HEK293 (cell line): ENCODE measurements at regions not wholly inside any gene's neighbourhood (a gene's known extent, or its start where the extent isn't known, plus 50 kb on each side); places are given as distances from the start of the nearest gene placed in this dataset.

Experiments
- CTCF ChIA-PET: fragments of 350-600 bp; formaldehyde crosslinking; extraction: SDS; loops from one replicate; lab custom pipeline; 2021; ENCODE audit warnings: antibody characterized with exemption; lab: Yijun Ruan, JAX
- POLR2A ChIA-PET: fragments of 300-600 bp; formaldehyde crosslinking; extraction: SDS; loops from one replicate; lab custom pipeline; 2020; ENCODE audit warnings: antibody characterized with exemption, inconsistent platforms; lab: Yijun Ruan, JAX
- H3K27ac ChIP-seq: fragments of 200-500 bp; sonication (Bioruptor generic); 2 replicates; pipeline ENCODE4 v1.5.1; 2014; ENCODE audit warnings: low read depth, low read length, control low read depth, inconsistent platforms; ENCODE audit errors: extremely low read depth
- H3K36me3 ChIP-seq, 2 experiments: fragments of 200-500 bp in 1 of 2; sonication (Bioruptor generic) in 1 of 2; 1 replicate in 1 of 2; 2 replicates in 1 of 2; pipeline ENCODE4 v1.5.1; 2014 to 2017; ENCODE audit warnings: inconsistent platforms in 2 of 2, low read length in 2 of 2; ENCODE audit not compliant: control insufficient read depth in 2 of 2, insufficient read depth in 1 of 2
- H3K4me1 ChIP-seq: fragments of 200-500 bp; sonication (Bioruptor generic); 2 replicates; pipeline ENCODE4 v1.5.1; 2014; ENCODE audit warnings: mild to moderate bottlenecking, low read length, inconsistent platforms; ENCODE audit not compliant: control insufficient read depth, insufficient read depth
- H3K4me3 ChIP-seq: 2 replicates; pipeline ENCODE4 v1.5.1; 2011; ENCODE audit warnings: low read depth, mild to moderate bottlenecking, control low read depth, low read length, moderate library complexity
- H3K9me3 ChIP-seq: fragments of 200-500 bp; sonication (Bioruptor generic); 2 replicates; pipeline ENCODE4 v1.5.1; 2014; ENCODE audit warnings: low read depth, low read length, inconsistent platforms; ENCODE audit not compliant: control insufficient read depth, insufficient read depth
- GLI4 ChIP-seq: fragments of 450-650 bp; formaldehyde crosslinking; IDR thresholded peaks from 2 replicates; pipeline ENCODE4 v1.5.1; 2016; ENCODE audit warnings: missing biosample characterization, missing genetic modification characterization
- MYNN ChIP-seq: fragments of 450-650 bp; formaldehyde crosslinking; IDR thresholded peaks from 2 replicates; pipeline ENCODE4 v1.5.1; 2016; ENCODE audit warnings: missing biosample characterization, missing genetic modification characterization, borderline replicate concordance
- REPIN1 ChIP-seq: fragments of 450-650 bp; formaldehyde crosslinking; IDR thresholded peaks from 2 replicates; pipeline ENCODE4 v1.5.1; 2017; ENCODE audit warnings: missing biosample characterization, missing genetic modification characterization, low read depth
- SP2 ChIP-seq: fragments of 450-650 bp; formaldehyde crosslinking; IDR thresholded peaks from 2 replicates; pipeline ENCODE4 v1.5.1; 2016; ENCODE audit warnings: missing biosample characterization, missing genetic modification characterization
- ZBTB8A ChIP-seq: fragments of 450-650 bp; formaldehyde crosslinking; IDR thresholded peaks from 2 replicates; pipeline ENCODE4 v1.5.1; 2016; ENCODE audit warnings: missing biosample characterization, missing genetic modification characterization
- ZFP41 ChIP-seq: fragments of 450-650 bp; formaldehyde crosslinking; IDR thresholded peaks from 2 replicates; pipeline ENCODE4 v1.5.1; 2016; ENCODE audit warnings: missing biosample characterization, missing genetic modification characterization, borderline replicate concordance
- ZIC2 ChIP-seq: fragments of 450-650 bp; formaldehyde crosslinking; IDR thresholded peaks from 2 replicates; pipeline ENCODE4 v1.5.1; 2016; ENCODE audit warnings: missing biosample characterization, missing genetic modification characterization
- ZNF132 ChIP-seq: fragments of 450-650 bp; formaldehyde crosslinking; IDR thresholded peaks from 2 replicates; pipeline ENCODE4 v1.5.1; 2017; ENCODE audit warnings: missing biosample characterization, missing genetic modification characterization, borderline replicate concordance
- ZNF140 ChIP-seq: fragments of 450-650 bp; formaldehyde crosslinking; IDR thresholded peaks from 2 replicates; pipeline ENCODE4 v1.5.1; 2016; ENCODE audit warnings: missing biosample characterization, missing genetic modification characterization
- ZNF155 ChIP-seq: fragments of 450-650 bp; formaldehyde crosslinking; IDR thresholded peaks from 2 replicates; pipeline ENCODE4 v1.5.1; 2016; ENCODE audit warnings: missing biosample characterization, missing genetic modification characterization
- ZNF211 ChIP-seq: fragments of 450-650 bp; formaldehyde crosslinking; IDR thresholded peaks from 2 replicates; pipeline ENCODE4 v1.5.1; 2016; ENCODE audit warnings: low read depth, missing biosample characterization, missing genetic modification characterization
- ZNF350 ChIP-seq: fragments of 450-650 bp; formaldehyde crosslinking; IDR thresholded peaks from 2 replicates; pipeline ENCODE4 v1.5.0; 2017; ENCODE audit warnings: missing biosample characterization, mild to moderate bottlenecking, missing genetic modification characterization
- ZNF561 ChIP-seq: fragments of 450-650 bp; IDR thresholded peaks from 2 replicates; pipeline ENCODE4 v1.5.1; 2018; ENCODE audit warnings: missing biosample characterization, missing genetic modification characterization, borderline replicate concordance
- ZNF664 ChIP-seq: fragments of 450-650 bp; formaldehyde crosslinking; IDR thresholded peaks from 2 replicates; pipeline ENCODE4 v1.5.1; 2016; ENCODE audit warnings: missing biosample characterization, missing genetic modification characterization
- ZNF776 ChIP-seq: fragments of 450-650 bp; formaldehyde crosslinking; IDR thresholded peaks from 2 replicates; pipeline ENCODE4 v1.5.0; 2017; ENCODE audit warnings: missing biosample characterization, missing genetic modification characterization, borderline replicate concordance
- TF ChIP-seq, protein P1 (sequence below): fragments of 450-650 bp; formaldehyde crosslinking; conservative IDR thresholded peaks from 2 replicates; pipeline ENCODE4 v1.5.1; 2016; ENCODE audit warnings: low read depth, missing biosample characterization, missing genetic modification characterization
- TF ChIP-seq, protein P2 (sequence below): IDR thresholded peaks from 2 replicates; pipeline ENCODE4 v1.6.1; 2011; ENCODE audit warnings: mild to moderate bottlenecking, low read depth, low read length, borderline replicate concordance
- TF ChIP-seq, protein P3 (sequence below): fragments of 450-650 bp; formaldehyde crosslinking; IDR thresholded peaks from 2 replicates; pipeline ENCODE4 v1.5.1; 2016; ENCODE audit warnings: missing biosample characterization, missing genetic modification characterization, low read depth
- TF ChIP-seq, protein P4 (sequence below): fragments of 450-650 bp; formaldehyde crosslinking; IDR thresholded peaks from 2 replicates; pipeline ENCODE4 v1.5.1; 2016; ENCODE audit warnings: missing biosample characterization, missing genetic modification characterization

DNA sequence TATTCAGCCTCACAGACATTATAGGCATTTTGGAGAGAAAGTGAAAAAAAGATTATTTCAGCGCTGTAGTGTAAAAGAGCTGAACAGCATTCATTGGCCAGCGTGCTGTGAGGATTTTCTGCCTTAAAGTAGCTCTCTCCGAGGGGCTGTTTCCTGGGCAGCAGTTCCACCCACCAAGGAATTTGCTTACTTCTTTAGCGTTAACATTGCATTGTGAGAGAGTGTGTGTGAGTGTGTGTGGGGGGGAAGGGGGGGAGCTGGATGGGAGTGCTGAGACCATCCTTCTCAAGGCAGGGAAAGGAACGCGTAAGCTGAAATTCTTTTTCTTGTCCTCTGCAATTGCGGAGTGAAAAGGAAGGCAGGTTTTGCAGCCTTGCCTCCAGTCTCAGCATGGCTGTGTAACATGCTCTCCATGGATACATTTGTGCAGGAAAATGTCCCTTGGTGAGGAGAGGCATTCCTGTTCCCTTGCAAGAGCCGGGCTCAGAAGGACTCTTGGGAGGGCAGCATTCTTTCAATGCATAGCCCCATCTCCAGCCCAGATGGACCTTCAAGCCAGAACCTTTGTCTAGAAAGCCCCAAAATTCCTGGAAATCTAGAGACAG is 159.9 kb upstream of the NAV2 start (continued):
- TF ChIP-seq, protein P1, sequence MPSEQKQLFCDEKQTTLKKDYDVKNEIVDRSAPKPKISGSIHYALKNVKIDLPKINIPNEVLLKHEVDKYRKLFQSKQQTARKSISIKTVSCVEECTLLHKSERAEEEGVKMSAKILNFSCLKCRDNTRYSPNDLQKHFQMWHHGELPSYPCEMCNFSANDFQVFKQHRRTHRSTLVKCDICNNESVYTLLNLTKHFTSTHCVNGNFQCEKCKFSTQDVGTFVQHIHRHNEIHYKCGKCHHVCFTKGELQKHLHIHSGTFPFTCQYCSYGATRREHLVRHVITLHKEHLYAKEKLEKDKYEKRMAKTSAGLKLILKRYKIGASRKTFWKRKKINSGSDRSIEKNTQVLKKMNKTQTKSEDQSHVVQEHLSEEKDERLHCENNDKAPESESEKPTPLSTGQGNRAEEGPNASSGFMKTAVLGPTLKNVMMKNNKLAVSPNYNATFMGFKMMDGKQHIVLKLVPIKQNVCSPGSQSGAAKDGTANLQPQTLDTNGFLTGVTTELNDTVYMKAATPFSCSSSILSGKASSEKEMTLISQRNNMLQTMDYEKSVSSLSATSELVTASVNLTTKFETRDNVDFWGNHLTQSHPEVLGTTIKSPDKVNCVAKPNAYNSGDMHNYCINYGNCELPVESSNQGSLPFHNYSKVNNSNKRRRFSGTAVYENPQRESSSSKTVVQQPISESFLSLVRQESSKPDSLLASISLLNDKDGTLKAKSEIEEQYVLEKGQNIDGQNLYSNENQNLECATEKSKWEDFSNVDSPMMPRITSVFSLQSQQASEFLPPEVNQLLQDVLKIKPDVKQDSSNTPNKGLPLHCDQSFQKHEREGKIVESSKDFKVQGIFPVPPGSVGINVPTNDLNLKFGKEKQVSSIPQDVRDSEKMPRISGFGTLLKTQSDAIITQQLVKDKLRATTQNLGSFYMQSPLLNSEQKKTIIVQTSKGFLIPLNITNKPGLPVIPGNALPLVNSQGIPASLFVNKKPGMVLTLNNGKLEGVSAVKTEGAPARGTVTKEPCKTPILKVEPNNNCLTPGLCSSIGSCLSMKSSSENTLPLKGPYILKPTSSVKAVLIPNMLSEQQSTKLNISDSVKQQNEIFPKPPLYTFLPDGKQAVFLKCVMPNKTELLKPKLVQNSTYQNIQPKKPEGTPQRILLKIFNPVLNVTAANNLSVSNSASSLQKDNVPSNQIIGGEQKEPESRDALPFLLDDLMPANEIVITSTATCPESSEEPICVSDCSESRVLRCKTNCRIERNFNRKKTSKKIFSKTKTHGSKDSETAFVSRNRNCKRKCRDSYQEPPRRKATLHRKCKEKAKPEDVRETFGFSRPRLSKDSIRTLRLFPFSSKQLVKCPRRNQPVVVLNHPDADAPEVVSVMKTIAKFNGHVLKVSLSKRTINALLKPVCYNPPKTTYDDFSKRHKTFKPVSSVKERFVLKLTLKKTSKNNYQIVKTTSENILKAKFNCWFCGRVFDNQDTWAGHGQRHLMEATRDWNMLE (tag by site-specific recombination): no peak
- no peak for TF ChIP-seq SP2 (tag by site-specific recombination)
- no peak for TF ChIP-seq ZNF132
- TF ChIP-seq ZNF140 (tag by site-specific recombination): no peak
- no peak for TF ChIP-seq ZNF561
- TF ChIP-seq, protein P2, sequence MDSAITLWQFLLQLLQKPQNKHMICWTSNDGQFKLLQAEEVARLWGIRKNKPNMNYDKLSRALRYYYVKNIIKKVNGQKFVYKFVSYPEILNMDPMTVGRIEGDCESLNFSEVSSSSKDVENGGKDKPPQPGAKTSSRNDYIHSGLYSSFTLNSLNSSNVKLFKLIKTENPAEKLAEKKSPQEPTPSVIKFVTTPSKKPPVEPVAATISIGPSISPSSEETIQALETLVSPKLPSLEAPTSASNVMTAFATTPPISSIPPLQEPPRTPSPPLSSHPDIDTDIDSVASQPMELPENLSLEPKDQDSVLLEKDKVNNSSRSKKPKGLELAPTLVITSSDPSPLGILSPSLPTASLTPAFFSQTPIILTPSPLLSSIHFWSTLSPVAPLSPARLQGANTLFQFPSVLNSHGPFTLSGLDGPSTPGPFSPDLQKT: no peak

DNA sequence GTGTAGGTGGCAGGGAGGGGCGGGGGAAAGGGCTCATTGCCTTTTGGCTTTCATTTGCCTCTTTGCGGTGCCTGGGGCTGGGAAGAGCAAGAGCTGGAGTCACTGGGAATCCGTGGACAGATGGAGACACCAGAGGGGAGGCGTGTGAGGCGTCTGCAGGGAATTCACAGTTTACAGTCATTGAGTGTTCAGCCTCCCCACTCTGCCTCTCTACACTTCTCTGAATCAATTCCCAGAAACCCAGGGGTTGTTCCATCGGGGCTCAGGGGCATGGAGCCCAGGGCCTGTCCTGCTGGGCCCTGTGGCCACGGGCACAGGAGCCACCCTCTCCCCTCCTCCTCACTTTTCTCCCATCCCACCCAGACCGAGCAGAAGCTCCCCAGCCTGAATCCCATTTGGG is 160.5 kb upstream of the NAV2 start:
- Histone ChIP-seq H3K27ac (no peak overlapping the region), H3K4me1 (no peaks in the 10 kb centered on the region), H3K36me3 (no peaks in the 10 kb centered on the region), H3K4me3 (no peak overlapping the region), H3K9me3 (no peaks in the 10 kb centered on the region)
- ChIA-PET CTCF (interaction anchor here (0.6 to 13.0 kb wide), 13 partner anchors 10 to 480 kb away, joined by 3 to 166 read pairs (median 5); no protein-coding TSS in a partner anchor), POLR2A (interaction anchor here (0.9 kb wide), 1 partner anchor 311 kb away, joined by 3 read pairs; the partner anchor contains the start of gene E2F8)
- no peak for TF ChIP-seq ZNF155
- no peak for TF ChIP-seq ZBTB8A (tag by site-specific recombination)
- no peak for TF ChIP-seq ZFP41 (tag by site-specific recombination)
- TF ChIP-seq ZNF664 (tag by site-specific recombination): no peak
- no peak for TF ChIP-seq ZNF211
- TF ChIP-seq, protein P3, sequence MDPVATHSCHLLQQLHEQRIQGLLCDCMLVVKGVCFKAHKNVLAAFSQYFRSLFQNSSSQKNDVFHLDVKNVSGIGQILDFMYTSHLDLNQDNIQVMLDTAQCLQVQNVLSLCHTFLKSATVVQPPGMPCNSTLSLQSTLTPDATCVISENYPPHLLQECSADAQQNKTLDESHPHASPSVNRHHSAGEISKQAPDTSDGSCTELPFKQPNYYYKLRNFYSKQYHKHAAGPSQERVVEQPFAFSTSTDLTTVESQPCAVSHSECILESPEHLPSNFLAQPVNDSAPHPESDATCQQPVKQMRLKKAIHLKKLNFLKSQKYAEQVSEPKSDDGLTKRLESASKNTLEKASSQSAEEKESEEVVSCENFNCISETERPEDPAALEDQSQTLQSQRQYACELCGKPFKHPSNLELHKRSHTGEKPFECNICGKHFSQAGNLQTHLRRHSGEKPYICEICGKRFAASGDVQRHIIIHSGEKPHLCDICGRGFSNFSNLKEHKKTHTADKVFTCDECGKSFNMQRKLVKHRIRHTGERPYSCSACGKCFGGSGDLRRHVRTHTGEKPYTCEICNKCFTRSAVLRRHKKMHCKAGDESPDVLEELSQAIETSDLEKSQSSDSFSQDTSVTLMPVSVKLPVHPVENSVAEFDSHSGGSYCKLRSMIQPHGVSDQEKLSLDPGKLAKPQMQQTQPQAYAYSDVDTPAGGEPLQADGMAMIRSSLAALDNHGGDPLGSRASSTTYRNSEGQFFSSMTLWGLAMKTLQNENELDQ (tag by site-specific recombination): no peak
- TF ChIP-seq ZNF776 (tag by site-specific recombination): no peak
- TF ChIP-seq GLI4 (tag by site-specific recombination): no peak
- no peak for TF ChIP-seq ZNF350
- TF ChIP-seq ZIC2 (tag by site-specific recombination): no peak
- TF ChIP-seq REPIN1 (tag by site-specific recombination): no peak
- TF ChIP-seq MYNN (tag by site-specific recombination): no peak
- TF ChIP-seq, protein P4, sequence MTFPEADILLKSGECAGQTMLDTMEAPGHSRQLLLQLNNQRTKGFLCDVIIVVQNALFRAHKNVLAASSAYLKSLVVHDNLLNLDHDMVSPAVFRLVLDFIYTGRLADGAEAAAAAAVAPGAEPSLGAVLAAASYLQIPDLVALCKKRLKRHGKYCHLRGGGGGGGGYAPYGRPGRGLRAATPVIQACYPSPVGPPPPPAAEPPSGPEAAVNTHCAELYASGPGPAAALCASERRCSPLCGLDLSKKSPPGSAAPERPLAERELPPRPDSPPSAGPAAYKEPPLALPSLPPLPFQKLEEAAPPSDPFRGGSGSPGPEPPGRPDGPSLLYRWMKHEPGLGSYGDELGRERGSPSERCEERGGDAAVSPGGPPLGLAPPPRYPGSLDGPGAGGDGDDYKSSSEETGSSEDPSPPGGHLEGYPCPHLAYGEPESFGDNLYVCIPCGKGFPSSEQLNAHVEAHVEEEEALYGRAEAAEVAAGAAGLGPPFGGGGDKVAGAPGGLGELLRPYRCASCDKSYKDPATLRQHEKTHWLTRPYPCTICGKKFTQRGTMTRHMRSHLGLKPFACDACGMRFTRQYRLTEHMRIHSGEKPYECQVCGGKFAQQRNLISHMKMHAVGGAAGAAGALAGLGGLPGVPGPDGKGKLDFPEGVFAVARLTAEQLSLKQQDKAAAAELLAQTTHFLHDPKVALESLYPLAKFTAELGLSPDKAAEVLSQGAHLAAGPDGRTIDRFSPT: no peak
